Endothelial cell (in vitro differentiated cells): ENCODE measurements at regions not wholly inside any gene's neighbourhood (a gene's known extent, or its start where the extent isn't known, plus 50 kb on each side); places are given as distances from the start of the nearest gene placed in this dataset.
A peak's percentile ranks its signal among the peaks of the same experiment; 100 is the strongest.
"Not testable (repeated sequence)": the region's sequence is repeated elsewhere in the genome, so short reads cannot be mapped to it uniquely, and the experiment has no call there.

Source experiments
- DNase-seq: peaks from one replicate; pipeline ENCODE4 v3.0.0; 2021; ENCODE audit warnings: low spot score
- H3K27ac Mint-ChIP-seq: one replicate; pipeline ENCODE4 v1.8.0; 2021; ENCODE audit warnings: mixed read lengths, inconsistent platforms; ENCODE audit not compliant: unreplicated experiment
- H3K27me3 Mint-ChIP-seq: one replicate; pipeline ENCODE4 v1.8.0; 2021; ENCODE audit warnings: mild to moderate bottlenecking, moderate library complexity, mixed read lengths, inconsistent platforms; ENCODE audit not compliant: unreplicated experiment
- H3K36me3 Mint-ChIP-seq: one replicate; pipeline ENCODE4 v1.8.0; 2021; ENCODE audit warnings: mild to moderate bottlenecking, low read depth, mixed read lengths, inconsistent platforms; ENCODE audit not compliant: unreplicated experiment
- H3K4me1 Mint-ChIP-seq: one replicate; pipeline ENCODE4 v1.8.0; 2021; ENCODE audit warnings: mild to moderate bottlenecking, mixed read lengths, inconsistent platforms; ENCODE audit not compliant: unreplicated experiment
- H3K4me3 Mint-ChIP-seq: one replicate; pipeline ENCODE4 v1.8.0; 2021; ENCODE audit warnings: mild to moderate bottlenecking, mixed read lengths, inconsistent platforms; ENCODE audit not compliant: unreplicated experiment
- H3K9me3 Mint-ChIP-seq: one replicate; pipeline ENCODE4 v1.8.0; 2021; ENCODE audit warnings: mixed read lengths, inconsistent platforms; ENCODE audit not compliant: unreplicated experiment
- CTCF ChIP-seq: fragments of 200-600 bp; sonication (generic); IDR thresholded peaks from one replicate; pipeline ENCODE4 v1.5.0; 2021; ENCODE audit warnings: antibody characterized with exemption; ENCODE audit not compliant: unreplicated experiment

- Mint-ChIP-seq H3K27me3 (no peaks in the 10 kb centered on the region), H3K4me3 (no peak overlapping the region), H3K9me3 (no peaks in the 10 kb centered on the region), H3K36me3 (no peaks in the 10 kb centered on the region), H3K27ac (no peak overlapping the region), H3K4me1 (peaks cover 25% of the 10 kb centered on the region)
- TF ChIP-seq CTCF = no peak
- no peak for DNase-seq
Observed at GRCh38 chr6:56832225-56832624, 122.7 kb upstream of the BEND6 start.

- H3K9me3 Mint-ChIP-seq = no peaks in the 10 kb centered on the region
- TF ChIP-seq CTCF = no peak
- no peak for DNase-seq
- peaks cover 24% of the 10 kb centered on the region for H3K4me1 Mint-ChIP-seq
- H3K4me3 Mint-ChIP-seq = no peak overlapping the region
- H3K27ac Mint-ChIP-seq = no peak overlapping the region
- no peaks in the 10 kb centered on the region for H3K36me3 Mint-ChIP-seq
- H3K27me3 Mint-ChIP-seq = no peaks in the 10 kb centered on the region
Observed at GRCh38 chr6:56831334-56831733, 123.6 kb upstream of the BEND6 start.

- Mint-ChIP-seq H3K36me3 (no peaks in the 10 kb centered on the region), H3K4me3 (no peak overlapping the region), H3K27me3 (no peaks in the 10 kb centered on the region), H3K9me3 (no peaks in the 10 kb centered on the region), H3K27ac (peak overlapping the region; percentile 8), H3K4me1 (peaks cover 19% of the 10 kb centered on the region)
- no peak for DNase-seq
- no peak for TF ChIP-seq CTCF
Observed at GRCh38 chr6:56827908-56828649, 126.8 kb upstream of the BEND6 start.

GRCh38 chr6:56824431-56824830, 130.5 kb upstream of the BEND6 start:
- H3K36me3 Mint-ChIP-seq, H3K9me3 Mint-ChIP-seq, DNase-seq, H3K27ac Mint-ChIP-seq, H3K4me3 Mint-ChIP-seq, H3K27me3 Mint-ChIP-seq: not testable (repeated sequence)
- H3K4me1 Mint-ChIP-seq = peaks cover 34% of the 10 kb centered on the region

- Mint-ChIP-seq H3K4me1 (peaks cover 28% of the 10 kb centered on the region), H3K9me3 (no peaks in the 10 kb centered on the region), H3K4me3 (no peak overlapping the region), H3K36me3 (no peaks in the 10 kb centered on the region), H3K27ac (peak overlapping the region; percentile 32), H3K27me3 (no peaks in the 10 kb centered on the region)
- TF ChIP-seq CTCF = no peak
- no peak for DNase-seq
Observed at GRCh38 chr6:56821005-56821432, 133.9 kb upstream of the BEND6 start.
